Natural killer cell treated with Interleukin-12 subunit alpha and Interleukin-12 subunit beta and Interleukin-15 and Interleukin-18, amount 100 ng/mL, for 72 hours (primary cell): ENCODE measurements at regions not wholly inside any gene's neighbourhood (a gene's known extent, or its start where the extent isn't known, plus 50 kb on each side); places are given as distances from the start of the nearest gene placed in this dataset.

ENCODE experiments used
- ATAC-seq, 2 donors: fragments of 150-1000 bp; cut with Tn5 transposase in 1 of 2; sonication (Bioruptor Pico), chemical (Tn5 transposase) in 1 of 2; 2 replicates each; pipeline ENCODE4 v1.10.0; 2021
- DNase-seq: peaks from one replicate; pipeline ENCODE4 v3.0.0; 2022; ENCODE audit warnings: low spot score
- H3K27ac Mint-ChIP-seq, 2 donors: 1 replicate in 1 of 2; 2 replicates in 1 of 2; pipeline ENCODE4 v1.8.0; 2022; ENCODE audit warnings: mixed read lengths in 2 of 2, mild to moderate bottlenecking in 1 of 2, moderate library complexity in 1 of 2
- H3K27me3 Mint-ChIP-seq, 2 donors: 1 replicate in 1 of 2; 2 replicates in 1 of 2; pipeline ENCODE4 v1.8.0; 2022; ENCODE audit warnings: mixed read lengths in 2 of 2
- H3K36me3 Mint-ChIP-seq: one replicate; pipeline ENCODE4 v1.8.0; 2022; ENCODE audit warnings: mixed read lengths
- H3K4me1 Mint-ChIP-seq, 2 donors: 1 replicate in 1 of 2; 2 replicates in 1 of 2; pipeline ENCODE4 v1.8.0; 2022; ENCODE audit warnings: low read depth in 2 of 2, mixed read lengths in 2 of 2, mild to moderate bottlenecking in 1 of 2
- H3K4me3 Mint-ChIP-seq: one replicate; pipeline ENCODE4 v1.8.0; 2022; ENCODE audit warnings: mixed read lengths
- H3K9me3 Mint-ChIP-seq: 2 replicates; pipeline ENCODE4 v1.8.0; 2022; ENCODE audit warnings: mixed read lengths

DNA sequence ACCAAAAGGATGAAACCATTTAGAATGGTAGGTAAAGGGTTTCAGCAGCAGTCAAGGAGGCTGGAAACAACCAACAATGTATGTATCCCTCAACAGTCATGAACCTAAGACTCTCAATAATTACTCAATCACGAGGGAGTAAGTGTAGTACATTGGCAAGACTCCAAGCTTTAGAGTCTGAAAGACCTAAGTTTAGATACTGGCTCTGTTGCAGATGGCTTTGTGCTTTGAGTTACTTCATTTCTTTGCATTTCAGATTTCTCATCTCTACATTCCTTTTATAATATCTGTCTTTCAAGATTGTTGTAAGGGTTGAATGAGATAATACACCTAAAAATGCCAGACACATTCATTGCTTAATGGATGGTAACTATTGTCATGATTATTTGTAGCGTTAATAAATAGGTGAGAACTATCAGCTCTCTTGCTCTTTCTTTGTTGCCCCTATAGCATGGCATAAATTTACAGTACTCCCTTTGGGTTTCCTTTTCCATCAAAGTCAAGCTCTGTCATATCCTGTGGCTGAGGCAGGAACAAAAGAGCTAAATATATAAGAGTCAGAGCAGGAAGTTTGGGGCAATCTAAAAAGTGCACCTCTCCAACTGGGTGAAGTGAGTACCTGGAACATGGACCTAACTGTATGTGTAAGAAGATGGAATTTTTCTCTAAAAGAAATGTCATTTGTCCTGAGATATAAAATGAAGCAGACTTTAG lies 228.2 kb upstream of the ZC3H12C start:
- no peak for DNase-seq
- Mint-ChIP-seq H3K27me3 (no peaks in the 10 kb centered on the region), H3K36me3 (no peaks in the 10 kb centered on the region), H3K4me1 (no peaks in the 10 kb centered on the region), H3K4me3 (no peak overlapping the region), H3K9me3 (peaks cover 9% of the 10 kb centered on the region), H3K27ac (no peak overlapping the region)
- no peak for ATAC-seq

DNA sequence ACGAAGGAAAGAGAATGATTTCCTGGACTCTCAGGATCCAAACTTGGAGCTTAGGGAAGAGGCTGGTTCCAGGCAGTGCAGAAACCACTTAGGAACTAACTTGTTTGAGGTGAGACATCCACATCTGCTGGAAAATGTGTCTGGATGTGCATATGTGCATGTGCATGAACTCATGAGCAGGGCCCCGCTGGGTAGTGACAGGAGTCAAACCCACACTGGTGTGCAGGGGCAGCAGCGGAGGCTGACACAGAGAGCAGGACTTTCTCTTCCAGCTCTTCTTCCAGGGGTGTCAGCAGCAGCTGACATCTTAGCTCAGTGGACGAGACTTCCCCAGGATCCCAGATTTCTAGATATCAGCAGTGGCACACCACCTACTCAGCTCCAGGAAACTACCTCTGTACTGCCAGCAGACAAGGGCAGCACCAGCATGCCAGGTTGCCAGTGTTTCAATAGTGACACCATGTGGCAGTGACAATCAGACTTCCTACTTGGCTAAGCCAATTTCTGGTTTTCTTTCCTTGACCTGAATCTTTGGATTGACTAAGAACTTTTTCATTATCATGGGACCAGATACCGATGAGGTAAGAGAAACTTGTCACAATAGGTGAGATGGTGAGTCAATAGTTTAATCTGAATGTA lies 227.5 kb upstream of the ZC3H12C start:
- no peaks in the 10 kb centered on the region for H3K36me3 Mint-ChIP-seq
- ATAC-seq (no peak), DNase-seq (no peak)
- no peak overlapping the region for H3K4me3 Mint-ChIP-seq
- no peaks in the 10 kb centered on the region for H3K27me3 Mint-ChIP-seq
- no peak overlapping the region for H3K27ac Mint-ChIP-seq
- peaks cover 9% of the 10 kb centered on the region for H3K9me3 Mint-ChIP-seq
- no peaks in the 10 kb centered on the region for H3K4me1 Mint-ChIP-seq

DNA sequence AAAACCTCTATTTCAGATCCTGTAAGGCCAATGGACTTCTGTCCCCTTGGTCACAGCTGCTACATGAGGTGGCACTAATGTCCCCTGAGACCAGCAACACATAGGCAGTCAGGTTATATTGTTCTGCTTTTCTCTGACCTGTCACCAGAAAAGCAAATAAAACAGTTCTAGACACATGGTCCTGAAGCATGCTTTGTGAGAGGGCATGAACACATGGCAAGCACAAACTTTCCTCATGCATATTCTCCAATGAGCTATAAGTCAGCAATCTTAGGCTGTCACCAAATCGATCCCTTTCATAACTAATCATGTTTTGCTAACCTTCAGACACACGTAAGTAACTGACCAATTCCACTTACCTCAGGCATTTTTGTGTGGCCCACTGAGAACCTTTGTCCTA lies 225.4 kb upstream of the ZC3H12C start:
- Mint-ChIP-seq H3K4me3 (no peak overlapping the region), H3K27ac (no peak overlapping the region), H3K4me1 (no peaks in the 10 kb centered on the region), H3K9me3 (peaks cover 9% of the 10 kb centered on the region), H3K36me3 (no peaks in the 10 kb centered on the region), H3K27me3 (no peaks in the 10 kb centered on the region)
- DNase-seq, result no peak
- ATAC-seq, result no peak

DNA sequence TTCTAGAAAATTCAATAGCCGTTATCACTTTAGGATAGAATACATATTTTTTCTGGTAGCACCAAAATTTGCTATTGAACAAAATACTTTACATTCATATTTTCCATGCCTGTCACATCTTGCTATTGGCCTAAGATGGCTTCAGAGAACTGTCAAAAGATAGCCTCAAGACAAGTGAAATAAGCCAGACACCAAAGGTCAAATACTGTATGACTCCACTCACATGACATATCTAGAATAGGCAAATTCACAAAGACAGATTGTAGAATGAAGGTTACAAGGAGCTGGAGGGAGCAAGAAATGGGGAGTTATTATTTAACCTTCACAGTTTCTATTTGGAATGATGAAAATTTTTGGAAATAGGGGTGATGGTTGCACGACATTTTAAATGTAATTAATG lies 223.7 kb upstream of the ZC3H12C start:
- Mint-ChIP-seq H3K36me3 (no peaks in the 10 kb centered on the region), H3K4me3 (no peak overlapping the region)
- ATAC-seq, result no peak

DNA sequence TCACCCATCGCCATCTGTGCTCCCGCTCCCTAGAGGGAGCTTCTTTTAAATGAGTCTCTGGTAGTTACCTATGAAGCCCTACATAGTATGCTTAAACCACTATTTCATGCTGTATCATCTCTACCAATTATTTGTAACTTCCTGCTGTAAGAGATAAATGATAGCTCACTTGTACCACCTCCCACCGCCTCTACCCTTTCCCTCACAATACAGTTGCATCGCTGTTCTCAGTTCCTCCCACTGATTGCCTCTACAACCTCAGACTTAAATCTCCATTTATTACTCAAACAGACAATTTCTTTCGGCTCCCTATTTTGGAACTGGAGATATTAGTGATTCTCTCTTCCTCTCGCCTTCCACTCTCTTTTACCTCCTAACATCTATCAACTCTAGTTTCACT lies 222.9 kb upstream of the ZC3H12C start:
- H3K4me3 Mint-ChIP-seq, result no peak overlapping the region
- H3K4me1 Mint-ChIP-seq, result no peaks in the 10 kb centered on the region
- DNase-seq (no peak), ATAC-seq (no peak)
- H3K27ac Mint-ChIP-seq, result no peak overlapping the region
- peaks cover 9% of the 10 kb centered on the region for H3K9me3 Mint-ChIP-seq
- H3K27me3 Mint-ChIP-seq, result no peaks in the 10 kb centered on the region
- no peaks in the 10 kb centered on the region for H3K36me3 Mint-ChIP-seq

More for the DNA sequence above, 223.7 kb upstream of the ZC3H12C start:
- DNase-seq, result no peak
- peaks cover 9% of the 10 kb centered on the region for H3K9me3 Mint-ChIP-seq
- H3K27ac Mint-ChIP-seq, result no peak overlapping the region
- H3K4me1 Mint-ChIP-seq, result no peaks in the 10 kb centered on the region
- no peaks in the 10 kb centered on the region for H3K27me3 Mint-ChIP-seq

DNA sequence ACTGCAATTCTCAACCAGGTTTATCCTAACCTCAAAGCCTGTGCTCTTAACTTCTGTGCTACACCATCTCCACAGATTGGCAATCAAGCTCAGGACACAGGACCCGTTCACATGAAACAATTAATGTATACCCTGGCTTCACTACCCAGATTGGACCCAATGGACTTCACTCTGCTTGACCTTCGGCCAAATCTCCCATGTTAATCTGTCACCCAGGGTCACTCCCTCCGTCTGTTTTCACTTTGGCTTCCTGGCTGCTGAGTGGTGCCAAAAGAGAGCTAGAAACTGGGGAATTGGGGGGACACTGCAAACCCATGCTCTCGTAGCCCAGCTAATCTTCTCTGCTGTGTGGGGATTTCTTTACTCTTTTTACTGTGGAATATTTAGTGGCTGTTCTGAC lies 216.1 kb upstream of the ZC3H12C start:
- Mint-ChIP-seq H3K27me3 (peaks cover 0 to 4% of the 10 kb centered on the region in 2 donors), H3K4me3 (no peak overlapping the region), H3K9me3 (peaks cover 2% of the 10 kb centered on the region), H3K4me1 (no peaks in the 10 kb centered on the region), H3K36me3 (peaks cover 2% of the 10 kb centered on the region), H3K27ac (no peak overlapping the region)
- ATAC-seq (no peak), DNase-seq (no peak)

DNA sequence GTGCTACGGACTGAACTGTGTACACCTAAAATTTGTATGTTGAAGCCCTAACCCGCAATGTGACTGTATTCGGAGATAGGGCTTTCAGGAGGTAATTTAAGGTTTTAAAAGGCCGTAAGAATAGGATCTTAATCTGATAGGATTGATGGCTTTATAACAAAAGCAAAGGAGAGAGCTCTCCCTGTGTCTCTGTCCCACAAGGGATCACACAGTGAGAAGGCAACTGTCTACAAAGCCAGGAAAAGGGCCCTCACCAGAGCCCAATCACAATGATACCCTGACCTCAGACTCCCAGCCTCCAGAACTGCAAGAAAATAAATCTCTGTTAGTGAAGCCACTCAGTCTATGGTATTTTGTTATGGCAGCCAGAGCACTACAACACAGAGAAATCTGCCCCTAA lies 208.7 kb upstream of the ZC3H12C start:
- DNase-seq (no peak), ATAC-seq (no peak)
- H3K4me1 Mint-ChIP-seq, result no peaks in the 10 kb centered on the region
- peaks cover 13% of the 10 kb centered on the region for H3K9me3 Mint-ChIP-seq
- peaks cover 8% of the 10 kb centered on the region for H3K36me3 Mint-ChIP-seq
- no peak overlapping the region for H3K4me3 Mint-ChIP-seq
- peaks cover 0 to 11% of the 10 kb centered on the region in 2 donors for H3K27me3 Mint-ChIP-seq
- no peak overlapping the region for H3K27ac Mint-ChIP-seq

DNA sequence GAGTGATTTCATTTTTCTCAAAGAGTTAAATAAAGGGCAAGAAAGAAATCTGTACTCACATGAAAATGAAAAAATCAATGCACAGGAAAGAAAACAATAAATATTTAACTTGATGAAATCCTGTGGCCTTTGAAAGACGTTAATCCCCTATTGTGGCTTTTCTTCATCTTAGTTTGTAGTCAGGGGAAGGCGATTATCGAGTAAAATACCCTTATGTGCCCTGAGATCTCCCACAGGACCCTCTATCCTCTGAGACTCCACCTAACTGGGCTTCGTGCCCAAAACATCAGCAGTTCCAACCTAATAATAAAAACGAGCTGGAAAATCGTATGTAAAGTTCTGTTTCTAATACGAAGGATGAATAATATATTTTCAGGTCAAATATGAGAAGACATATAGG lies 208.2 kb upstream of the ZC3H12C start:
- peaks cover 0 to 11% of the 10 kb centered on the region in 2 donors for H3K27me3 Mint-ChIP-seq
- H3K4me3 Mint-ChIP-seq, result no peak overlapping the region
- ATAC-seq (no peak), DNase-seq (no peak)
- H3K4me1 Mint-ChIP-seq, result no peaks in the 10 kb centered on the region
- peaks cover 13% of the 10 kb centered on the region for H3K9me3 Mint-ChIP-seq
- H3K27ac Mint-ChIP-seq, result no peak overlapping the region
- H3K36me3 Mint-ChIP-seq, result peaks cover 8% of the 10 kb centered on the region

DNA sequence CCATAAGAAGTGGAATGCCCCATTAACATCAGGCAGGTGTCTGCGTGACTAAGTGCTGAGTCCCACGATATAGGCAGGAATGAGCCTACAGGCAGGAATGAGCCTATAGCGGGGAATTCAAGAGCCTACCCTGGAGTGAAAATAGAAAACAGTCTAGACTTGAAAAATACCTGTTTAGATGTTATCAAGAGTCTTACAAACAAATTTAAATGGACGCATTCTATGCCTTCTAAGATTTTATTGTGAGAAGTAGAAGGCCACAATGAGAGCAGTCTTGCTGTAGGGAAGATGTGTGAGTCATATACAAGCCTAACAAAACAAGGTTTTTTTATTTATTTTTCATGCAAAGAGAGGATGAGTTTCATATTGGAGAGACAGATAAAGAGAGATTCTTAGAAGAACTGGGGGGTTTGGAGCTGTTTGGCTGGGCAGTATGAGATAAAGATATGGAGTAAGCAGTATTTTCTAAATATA lies 200.8 kb upstream of the ZC3H12C start:
- no peaks in the 10 kb centered on the region for H3K4me1 Mint-ChIP-seq
- peaks cover 3% of the 10 kb centered on the region for H3K9me3 Mint-ChIP-seq
- no peaks in the 10 kb centered on the region for H3K36me3 Mint-ChIP-seq
- no peak overlapping the region for H3K27ac Mint-ChIP-seq
- DNase-seq (no peak), ATAC-seq (no peak)
- no peak overlapping the region for H3K4me3 Mint-ChIP-seq
- peaks cover 0 to 9% of the 10 kb centered on the region in 2 donors for H3K27me3 Mint-ChIP-seq

DNA sequence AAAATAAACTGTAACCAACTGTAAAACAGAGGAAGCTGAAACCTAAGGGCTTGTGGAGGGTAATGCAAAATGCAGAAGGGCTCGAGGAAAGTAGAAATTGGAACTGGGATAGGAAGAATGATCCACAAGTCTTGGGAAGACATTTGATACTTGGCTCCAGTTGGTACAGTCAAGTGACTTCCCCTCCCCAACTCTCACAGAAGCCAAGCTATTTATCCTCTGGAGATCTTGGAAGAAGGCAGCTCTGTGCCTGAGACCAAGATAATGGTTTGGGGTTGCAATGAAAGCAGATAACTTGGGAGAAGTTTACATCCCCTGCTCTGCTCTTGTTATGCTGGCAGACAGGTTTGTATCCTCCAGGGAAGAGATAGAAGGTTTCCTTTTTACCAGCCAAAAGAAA lies 198.9 kb upstream of the ZC3H12C start:
- no peak for DNase-seq
- Mint-ChIP-seq H3K4me3 (no peak overlapping the region), H3K9me3 (no peaks in the 10 kb centered on the region), H3K4me1 (no peaks in the 10 kb centered on the region), H3K27ac (no peak overlapping the region), H3K36me3 (no peaks in the 10 kb centered on the region), H3K27me3 (peaks cover 0 to 9% of the 10 kb centered on the region in 2 donors)
- no peak for ATAC-seq

DNA sequence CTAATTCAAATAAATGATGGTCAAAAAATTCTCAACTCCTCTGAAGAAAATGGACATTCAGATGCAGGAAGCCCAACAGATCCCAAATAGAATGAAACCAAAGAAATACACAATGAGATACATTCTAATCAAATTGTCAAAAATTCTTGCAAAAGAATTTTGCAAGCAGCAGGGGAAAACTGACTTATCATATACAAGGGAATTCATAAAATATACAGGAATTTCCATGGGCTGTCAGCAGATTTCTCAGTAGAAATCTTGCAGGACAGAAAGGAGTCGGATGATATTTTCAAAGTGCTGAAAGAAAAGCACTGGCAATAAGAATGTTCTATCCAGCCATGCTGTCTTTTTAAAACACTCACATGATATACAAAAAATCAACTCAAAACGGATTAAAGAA lies 194.6 kb upstream of the ZC3H12C start:
- no peak overlapping the region for H3K4me3 Mint-ChIP-seq
- H3K27me3 Mint-ChIP-seq, result no peaks in the 10 kb centered on the region
- no peak for DNase-seq
- H3K27ac Mint-ChIP-seq, result no peak overlapping the region
- no peaks in the 10 kb centered on the region for H3K36me3 Mint-ChIP-seq
- no peaks in the 10 kb centered on the region for H3K9me3 Mint-ChIP-seq
- no peak for ATAC-seq
- H3K4me1 Mint-ChIP-seq, result no peaks in the 10 kb centered on the region

DNA sequence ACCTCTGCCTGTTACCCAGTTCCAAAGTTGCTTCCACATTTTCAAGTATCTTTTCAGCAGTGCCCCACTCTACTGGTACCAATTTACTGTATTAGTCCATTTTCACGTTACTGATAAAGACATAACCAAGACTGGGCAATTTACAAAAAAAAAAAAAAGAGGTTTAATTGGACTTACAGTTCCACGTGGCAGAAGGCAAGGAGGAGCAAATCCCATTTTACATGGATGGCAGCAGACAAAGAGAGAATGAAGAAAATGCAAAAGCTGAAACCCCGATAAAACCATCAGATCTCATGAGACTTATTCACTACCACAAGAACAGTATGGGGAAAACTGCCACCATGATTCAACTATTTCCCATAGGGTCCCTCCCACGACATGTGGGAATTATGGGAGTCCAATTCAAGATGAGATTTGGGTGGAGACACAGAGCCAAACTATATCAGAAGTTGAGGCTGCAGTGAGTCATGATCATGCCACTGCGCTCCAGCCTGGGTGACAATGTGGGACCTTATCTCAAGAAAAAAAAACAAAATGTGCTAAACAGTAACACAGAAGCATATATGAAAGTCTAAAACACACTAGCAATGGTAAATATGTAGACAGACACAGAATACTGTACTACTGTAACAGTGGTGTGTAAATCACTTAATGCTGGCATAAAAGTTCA lies 190.3 kb upstream of the ZC3H12C start:
- H3K36me3 Mint-ChIP-seq, result no peaks in the 10 kb centered on the region
- H3K9me3 Mint-ChIP-seq, result peaks cover 3% of the 10 kb centered on the region

DNA sequence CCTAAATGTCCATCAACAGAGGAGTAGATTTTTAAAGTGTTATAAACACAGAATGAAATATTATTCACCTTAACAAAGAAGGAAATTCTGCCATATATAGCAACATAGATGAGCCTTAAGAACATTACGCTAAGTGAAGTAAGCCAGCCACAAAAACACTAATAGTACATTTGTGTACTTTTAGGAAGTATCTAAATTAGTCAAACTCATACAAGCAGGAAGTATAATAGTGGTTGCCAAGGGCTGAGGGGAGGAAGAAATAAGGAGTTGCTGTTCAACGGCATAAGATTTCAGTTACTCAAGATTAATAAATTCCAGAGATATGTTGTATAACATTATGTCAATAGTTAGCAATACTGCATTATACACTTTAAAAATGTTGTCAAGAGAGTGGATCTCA lies 181.7 kb upstream of the ZC3H12C start:
- no peak for ATAC-seq
- Mint-ChIP-seq H3K9me3 (peaks cover 21% of the 10 kb centered on the region), H3K27me3 (peaks cover 0 to 5% of the 10 kb centered on the region in 2 donors), H3K36me3 (peaks cover 4% of the 10 kb centered on the region), H3K4me1 (no peaks in the 10 kb centered on the region), H3K27ac (no peak overlapping the region), H3K4me3 (no peak overlapping the region)
- DNase-seq, result no peak

More for the DNA sequence above, 190.3 kb upstream of the ZC3H12C start:
- H3K27ac Mint-ChIP-seq, result no peak overlapping the region
- no peaks in the 10 kb centered on the region for H3K27me3 Mint-ChIP-seq
- ATAC-seq (no peak), DNase-seq (no peak)
- no peak overlapping the region for H3K4me3 Mint-ChIP-seq
- no peaks in the 10 kb centered on the region for H3K4me1 Mint-ChIP-seq

DNA sequence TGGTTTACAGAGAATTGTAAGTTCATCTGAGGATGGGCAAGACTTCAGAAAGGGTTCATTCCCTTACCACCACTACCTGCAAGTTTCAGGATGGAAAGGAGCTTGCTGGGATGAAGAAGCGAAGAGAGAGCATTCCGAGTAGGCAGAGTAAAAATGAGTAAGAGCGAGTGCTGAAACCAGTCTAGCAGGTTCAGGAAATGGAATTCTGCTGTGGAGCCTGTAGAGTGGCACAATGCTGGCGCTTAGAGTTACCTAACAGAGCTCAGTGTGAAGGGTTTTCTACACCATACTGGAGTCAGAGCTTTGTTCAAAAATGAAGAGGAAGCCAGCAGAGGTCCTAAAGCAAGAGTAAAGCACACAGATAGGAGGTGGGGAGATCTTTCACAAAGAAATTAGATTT lies 179.2 kb upstream of the ZC3H12C start:
- ATAC-seq (no peak), DNase-seq (no peak)
- H3K9me3 Mint-ChIP-seq, result peaks cover 16% of the 10 kb centered on the region
- no peak overlapping the region for H3K4me3 Mint-ChIP-seq
- H3K27ac Mint-ChIP-seq, result no peak overlapping the region
- H3K27me3 Mint-ChIP-seq, result peaks cover 0 to 6% of the 10 kb centered on the region in 2 donors
- H3K4me1 Mint-ChIP-seq, result no peaks in the 10 kb centered on the region
- peaks cover 4% of the 10 kb centered on the region for H3K36me3 Mint-ChIP-seq
